Activated CD4-positive, alpha-beta memory T cell treated with anti-CD3 and anti-CD28 coated beads for 36 hours (primary cell): ENCODE measurements at regions not wholly inside any gene's neighbourhood (a gene's known extent, or its start where the extent isn't known, plus 50 kb on each side); places are given as distances from the start of the nearest gene placed in this dataset.
A peak's percentile ranks its signal among the peaks of the same experiment; 100 is the strongest.
"Not testable (repeated sequence)": the region's sequence is repeated elsewhere in the genome, so short reads cannot be mapped to it uniquely, and the experiment has no call there.

Experiments
- CTCF ChIA-PET: fragments of 350-600 bp; sonication (Branson Sonifier 250); formaldehyde crosslinking; loops from one replicate; lab custom pipeline; 2021; ENCODE audit warnings: antibody characterized with exemption, inconsistent platforms; lab: Charles Lee
- POLR2A ChIA-PET: fragments of 350-600 bp; sonication (Branson Sonifier 250); formaldehyde crosslinking; loops from one replicate; lab custom pipeline; 2021; ENCODE audit warnings: antibody characterized with exemption; lab: Charles Lee
- DNase-seq: peaks from one replicate; pipeline ENCODE4 v3.0.0-alpha.2; 2020
- H3K27ac Mint-ChIP-seq: one replicate; pipeline ENCODE4 v1.8.0; 2021; ENCODE audit warnings: mixed read lengths
- H3K27me3 Mint-ChIP-seq: one replicate; pipeline ENCODE4 v1.8.0; 2021; ENCODE audit warnings: mixed read lengths
- H3K36me3 Mint-ChIP-seq: one replicate; pipeline ENCODE4 v1.8.0; 2021; ENCODE audit warnings: mixed read lengths
- H3K4me1 Mint-ChIP-seq: one replicate; pipeline ENCODE4 v1.8.0; 2021; ENCODE audit warnings: low read depth, mixed read lengths
- H3K4me3 Mint-ChIP-seq: one replicate; pipeline ENCODE4 v1.8.0; 2021; ENCODE audit warnings: mild to moderate bottlenecking, mixed read lengths
- H3K9me3 Mint-ChIP-seq: one replicate; pipeline ENCODE4 v1.8.0; 2021; ENCODE audit warnings: mixed read lengths
- intact Hi-C: fragments of 100-400 bp; cut with micrococcal nuclease; formaldehyde crosslinking; loops from one replicate; pipeline ENCODE4 v1.15.1; 2023

DNA sequence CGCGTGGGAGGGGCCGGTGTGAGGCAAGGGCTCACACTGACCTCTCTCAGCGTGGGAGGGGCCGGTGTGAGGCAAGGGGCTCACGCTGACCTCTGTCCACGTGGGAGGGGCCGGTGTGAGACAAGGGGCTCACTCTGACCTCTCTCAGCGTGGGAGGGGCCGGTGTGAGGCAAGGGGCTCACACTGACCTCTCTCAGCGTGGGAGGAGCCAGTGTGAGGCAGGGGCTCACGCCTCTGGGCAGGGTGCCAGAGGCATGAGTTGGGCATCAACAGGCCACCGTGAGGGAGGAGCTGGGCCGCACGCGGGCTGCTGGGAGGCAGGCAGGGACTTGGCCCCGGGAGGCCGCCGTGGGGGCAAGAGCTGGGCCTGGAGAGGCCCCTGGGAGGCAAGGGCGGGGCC lies 91.0 kb downstream of the PLPP2 start:
- H3K27ac Mint-ChIP-seq, H3K36me3 Mint-ChIP-seq, H3K4me1 Mint-ChIP-seq, H3K9me3 Mint-ChIP-seq, CTCF ChIA-PET, intact Hi-C loops, H3K4me3 Mint-ChIP-seq, POLR2A ChIA-PET, H3K27me3 Mint-ChIP-seq: not testable (repeated sequence)
- DNase-seq = peak; percentile 4
